Activated CD4-positive, alpha-beta T cell treated with anti-CD3 and anti-CD28 coated beads, Interleukin-2, amount 50 U/mL, for 4 hours (primary cell): ENCODE measurements at regions not wholly inside any gene's neighbourhood (a gene's known extent, or its start where the extent isn't known, plus 50 kb on each side); places are given as distances from the start of the nearest gene placed in this dataset.
"Not testable (repeated sequence)": the region's sequence is repeated elsewhere in the genome, so short reads cannot be mapped to it uniquely, and the experiment has no call there.

ENCODE experiments used
- DNase-seq, 2 experiments: peaks; one replicate each; pipeline ENCODE4 v3.0.0-alpha.2; 2020

DNA sequence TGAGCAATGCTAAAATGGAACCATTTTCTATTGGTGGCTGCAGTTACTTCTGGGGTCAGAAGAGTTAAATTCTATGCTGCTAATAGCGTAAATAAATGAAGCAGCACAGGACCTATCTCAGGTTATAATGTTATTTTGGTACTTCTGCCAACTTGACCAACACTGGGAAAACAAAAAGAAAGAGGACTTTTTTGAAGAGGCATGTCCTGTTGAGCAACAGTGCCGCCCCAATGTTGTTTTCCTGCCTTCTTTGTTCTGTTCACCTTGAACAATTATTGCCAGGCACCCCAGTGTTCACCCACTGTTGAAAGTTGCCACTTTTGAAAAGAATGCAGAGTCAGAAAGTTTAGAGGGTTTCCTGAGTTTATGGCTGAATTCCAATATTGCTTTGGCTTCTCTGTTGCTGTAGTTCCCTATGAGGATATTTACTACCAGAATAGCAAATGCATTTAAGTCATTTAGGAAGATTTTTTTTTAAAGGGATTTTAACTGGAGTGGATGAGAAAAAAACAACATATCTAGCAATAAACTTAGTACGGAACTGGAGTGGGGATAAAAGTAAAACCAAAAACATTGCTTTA is 679.0 kb upstream of the DPPA4 start:
- no peak for DNase-seq

DNA sequence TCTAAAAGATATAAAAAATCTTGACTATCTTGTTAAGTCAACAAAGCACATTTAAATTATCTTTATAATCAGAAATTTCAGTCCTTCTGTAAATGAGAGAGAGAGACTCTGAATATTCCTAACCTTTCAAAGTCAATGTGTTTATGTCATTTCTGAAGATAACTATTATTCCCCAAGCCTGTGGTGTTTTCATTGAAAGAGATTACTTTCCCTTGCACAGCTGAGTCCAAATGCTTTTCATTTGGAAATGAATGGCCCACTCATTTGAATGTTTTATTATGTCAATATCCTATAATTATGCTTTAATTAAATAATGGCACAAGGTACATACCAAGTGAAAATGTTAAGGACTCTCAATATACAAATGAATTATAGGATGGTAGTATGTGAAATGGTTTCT is 680.0 kb upstream of the DPPA4 start:
- no peak for DNase-seq

- DNase-seq: no peak
Observed at GRCh38 chr3:110021659-110022058, 684.3 kb upstream of the DPPA4 start.

GRCh38 chr3:110023022-110023421 is 685.7 kb upstream of the DPPA4 start:
- not testable (repeated sequence) for DNase-seq

GRCh38 chr3:110026421-110026820 is 689.1 kb upstream of the DPPA4 start:
- no peak for DNase-seq

GRCh38 chr3:110027446-110028080 is 690.2 kb upstream of the DPPA4 start:
- no peak for DNase-seq

GRCh38 chr3:110031975-110032374 is 694.6 kb upstream of the DPPA4 start:
- DNase-seq: no peak

- DNase-seq: no peak
Observed at GRCh38 chr3:110059431-110059830, 722.1 kb upstream of the DPPA4 start.

- DNase-seq: no peak
Observed at GRCh38 chr3:110062716-110063115, 725.4 kb upstream of the DPPA4 start.

DNA sequence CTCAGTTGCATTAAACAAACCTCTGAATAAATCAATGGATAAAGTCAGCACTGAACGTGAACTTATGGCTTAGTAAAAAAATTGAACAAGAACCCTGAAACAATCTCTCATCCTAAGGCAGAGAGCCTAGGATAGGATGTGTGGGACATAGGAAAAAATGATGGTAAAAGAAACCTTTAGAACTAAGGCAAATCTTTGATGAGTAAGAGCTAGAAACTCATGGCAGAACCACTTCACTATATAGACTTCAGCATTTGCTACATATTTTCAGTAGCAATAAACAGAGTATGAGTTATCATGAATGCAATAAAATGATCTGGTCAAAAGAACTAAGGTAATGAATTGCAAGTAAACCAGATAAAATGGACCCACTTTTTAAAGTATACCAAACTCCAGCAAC is 725.8 kb upstream of the DPPA4 start:
- no peak for DNase-seq

- DNase-seq: no peak
Observed at GRCh38 chr3:110066206-110066605, 728.9 kb upstream of the DPPA4 start.

GRCh38 chr3:110067527-110067926 is 730.2 kb upstream of the DPPA4 start:
- no peak for DNase-seq

- no peak for DNase-seq
Observed at GRCh38 chr3:110069761-110070160, 732.4 kb upstream of the DPPA4 start.

- DNase-seq: no peak
Observed at GRCh38 chr3:110070161-110070916, 733.0 kb upstream of the DPPA4 start.

- no peak for DNase-seq
Observed at GRCh38 chr3:110074095-110074494, 736.7 kb upstream of the DPPA4 start.

DNA sequence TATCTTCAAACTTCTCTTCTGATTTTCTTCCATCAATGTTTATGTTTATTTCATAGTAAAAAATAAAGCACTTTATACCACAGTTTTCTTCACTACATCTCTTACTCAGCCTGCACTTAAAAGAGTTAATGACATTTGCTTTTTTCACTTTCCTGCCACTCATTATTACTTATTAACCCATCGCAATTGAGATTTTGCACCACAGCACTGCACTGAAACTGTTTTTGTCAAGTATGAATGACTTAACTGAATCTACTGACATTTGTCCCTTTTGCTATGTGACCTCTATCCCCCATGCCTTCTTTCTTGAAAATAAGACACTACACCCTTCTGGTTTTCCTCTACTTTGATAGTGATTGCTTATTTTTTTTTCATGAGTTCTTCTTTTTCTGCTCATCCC is 739.7 kb upstream of the DPPA4 start:
- no peak for DNase-seq

- DNase-seq: no peak
Observed at GRCh38 chr3:110093411-110093810, 756.1 kb upstream of the DPPA4 start.

- DNase-seq: no peak
Observed at GRCh38 chr3:110093812-110094401, 756.6 kb upstream of the DPPA4 start.

DNA sequence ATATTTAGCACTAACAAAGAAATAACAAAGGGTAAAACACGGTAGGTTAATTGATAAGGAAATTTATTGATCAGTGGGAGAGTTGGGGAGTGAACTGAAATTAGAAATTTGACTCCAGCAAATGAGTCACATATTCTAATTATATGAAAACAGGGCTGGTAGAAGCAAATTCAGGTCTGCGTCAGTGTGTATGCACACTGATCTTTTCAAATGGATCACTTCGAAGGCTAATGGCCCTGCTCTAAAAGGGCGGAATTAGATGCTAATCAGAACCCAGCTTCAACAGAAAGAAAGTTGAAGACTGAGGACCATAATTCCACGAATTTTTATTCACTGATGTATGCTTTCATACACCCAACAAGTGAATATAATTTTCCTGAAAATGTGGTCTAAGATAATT is 762.4 kb upstream of the DPPA4 start:
- no peak for DNase-seq

GRCh38 chr3:110101361-110101760 is 764.0 kb upstream of the DPPA4 start:
- no peak for DNase-seq

- DNase-seq: no peak
Observed at GRCh38 chr3:110106805-110107204, 769.5 kb upstream of the DPPA4 start.

GRCh38 chr3:110123946-110124345 is 786.6 kb upstream of the DPPA4 start:
- no peak for DNase-seq

DNA sequence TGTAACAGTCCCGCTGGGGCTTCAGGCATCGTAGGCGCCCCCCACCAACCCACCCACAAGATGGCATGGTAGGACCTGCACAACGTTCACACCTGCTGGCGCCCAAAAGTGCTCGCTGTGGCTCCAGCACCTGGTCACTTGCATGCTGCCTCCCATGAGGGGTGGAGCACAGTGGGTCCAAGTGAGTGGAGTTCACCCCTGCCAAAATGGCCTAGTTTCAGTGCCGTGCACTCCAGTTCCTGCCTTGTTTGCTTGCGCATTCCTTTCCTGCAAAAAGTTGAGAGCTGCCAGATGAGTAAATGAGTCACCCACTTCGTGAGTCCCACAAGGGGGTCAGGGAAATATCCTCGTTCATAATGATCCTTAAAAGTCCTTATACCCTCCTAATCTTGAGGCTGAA is 788.7 kb upstream of the DPPA4 start:
- no peak for DNase-seq

DNA sequence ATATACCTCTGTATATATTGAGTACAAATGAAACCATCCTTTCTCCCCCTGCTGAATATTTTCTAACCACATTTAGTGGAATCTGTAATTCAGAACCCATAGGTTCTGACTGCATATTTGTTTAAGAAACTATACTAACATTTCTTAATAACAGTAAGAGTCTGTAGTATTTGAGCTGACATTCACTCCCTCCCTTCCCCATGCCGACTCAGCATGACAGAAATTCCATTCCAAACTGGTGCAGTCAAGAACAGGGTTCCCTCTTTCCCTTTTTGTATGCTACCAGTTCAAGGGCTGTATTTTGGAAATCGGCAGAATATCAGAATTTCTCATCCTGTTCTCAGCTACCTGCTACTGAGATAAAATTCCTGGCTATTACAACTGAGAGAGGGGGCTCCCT is 796.6 kb upstream of the DPPA4 start:
- DNase-seq: no peak
